ENCODE measurements at regions not wholly inside any gene's neighbourhood (a gene's known extent, or its start where the extent isn't known, plus 50 kb on each side); places are given as distances from the start of the nearest gene placed in this dataset.
"Not testable (repeated sequence)": the region's sequence is repeated elsewhere in the genome, so short reads cannot be mapped to it uniquely, and the experiment has no call there.

DNA sequence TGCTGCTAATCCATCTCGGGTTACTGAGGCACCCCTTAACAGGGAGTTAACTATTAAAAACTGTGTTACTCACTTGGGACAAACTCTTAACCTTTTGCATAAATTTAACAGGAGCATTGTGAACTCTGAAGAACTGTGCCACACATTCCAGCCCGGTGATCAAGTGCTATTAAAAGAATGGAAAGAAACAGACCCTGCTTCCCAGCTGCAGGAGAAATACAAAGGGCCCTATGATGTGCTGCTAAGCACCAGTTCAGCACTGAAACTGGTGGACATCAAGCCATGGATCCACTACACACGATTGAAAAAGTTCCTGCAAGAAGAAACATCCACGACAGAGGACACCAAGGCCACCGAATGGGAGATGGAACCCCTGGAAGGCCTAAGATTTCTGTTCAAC is 114.7 kb upstream of the PLCL2 start:
- DNase-seq, result no peak

DNA sequence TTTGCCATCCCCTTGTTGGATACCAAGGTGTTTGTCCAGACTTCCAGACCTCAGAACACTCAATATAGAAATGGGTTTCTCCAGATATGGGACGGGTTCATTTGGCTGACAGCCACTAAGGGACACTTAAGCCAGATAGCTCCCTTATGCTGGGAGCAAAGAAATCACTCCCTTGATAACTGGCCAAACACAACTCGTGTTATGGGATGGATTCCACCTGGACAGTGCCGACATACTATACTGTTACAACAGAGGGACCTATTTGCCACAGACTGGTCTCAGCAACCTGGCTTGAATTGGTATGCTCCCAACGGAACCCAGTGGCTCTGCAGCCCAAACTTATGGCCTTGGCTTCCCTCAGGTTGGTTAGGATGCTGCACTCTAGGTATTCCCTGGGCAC is 114.0 kb upstream of the PLCL2 start:
- no peak for DNase-seq

DNA sequence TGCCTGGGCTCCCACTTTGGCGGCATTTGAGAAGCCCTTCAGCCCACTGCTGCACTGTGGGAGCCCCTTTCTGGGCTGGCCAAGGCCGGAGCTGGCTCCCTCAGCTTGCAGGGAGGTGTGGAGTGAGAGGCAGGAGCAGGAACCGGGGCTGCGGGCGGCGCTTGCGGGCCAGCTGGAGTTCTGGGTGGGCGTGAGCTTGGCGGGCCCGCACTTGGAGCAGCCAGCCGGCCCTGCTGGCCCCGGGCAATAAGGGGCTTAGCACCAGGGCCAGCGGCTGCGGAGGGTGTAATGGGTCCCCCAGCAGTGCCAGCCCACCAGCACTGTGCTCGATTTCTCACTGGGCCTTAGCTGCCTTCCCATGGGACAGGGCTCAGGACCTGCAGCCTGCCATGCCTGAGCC is 111.2 kb upstream of the PLCL2 start:
- not testable (repeated sequence) for DNase-seq

DNA sequence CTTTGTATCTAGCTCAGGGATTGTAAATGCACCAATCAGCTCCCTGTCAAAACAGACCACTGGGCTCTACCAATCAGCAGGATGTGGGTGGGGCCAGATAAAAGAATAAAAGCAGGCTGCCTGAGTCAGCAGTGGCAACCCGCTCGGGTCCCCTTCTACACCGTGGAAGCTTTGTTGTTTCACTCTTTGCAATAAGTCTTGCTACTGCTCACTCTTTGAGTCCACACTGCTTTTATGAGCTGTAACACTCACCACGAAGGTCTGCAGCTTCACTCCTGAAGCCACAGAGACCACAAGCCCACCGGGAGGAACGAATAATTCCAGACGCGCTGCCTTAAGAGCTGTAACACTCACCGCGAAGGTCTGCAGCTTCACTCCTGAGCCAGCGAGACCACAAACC is 110.2 kb upstream of the PLCL2 start:
- not testable (repeated sequence) for DNase-seq

DNA sequence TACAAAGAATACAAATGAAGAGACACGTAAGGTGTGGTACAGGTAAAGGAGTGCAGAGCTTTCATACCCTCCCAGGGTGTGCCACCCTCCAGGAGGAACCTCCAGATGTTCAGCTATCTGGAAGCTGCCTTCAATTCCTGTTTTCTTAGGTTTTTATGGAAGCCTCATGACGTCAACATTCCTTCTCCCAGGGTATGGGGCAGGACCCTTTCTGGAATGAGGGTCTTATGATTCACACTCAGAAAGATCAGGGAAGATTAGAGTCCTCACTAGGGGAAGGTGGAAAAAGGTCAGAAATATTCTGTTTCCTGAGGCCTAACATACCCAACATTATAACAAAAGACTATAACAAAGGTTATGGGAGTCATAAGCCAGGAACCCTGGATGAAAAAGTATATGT is 99.8 kb upstream of the PLCL2 start:
- no peak for DNase-seq

DNA sequence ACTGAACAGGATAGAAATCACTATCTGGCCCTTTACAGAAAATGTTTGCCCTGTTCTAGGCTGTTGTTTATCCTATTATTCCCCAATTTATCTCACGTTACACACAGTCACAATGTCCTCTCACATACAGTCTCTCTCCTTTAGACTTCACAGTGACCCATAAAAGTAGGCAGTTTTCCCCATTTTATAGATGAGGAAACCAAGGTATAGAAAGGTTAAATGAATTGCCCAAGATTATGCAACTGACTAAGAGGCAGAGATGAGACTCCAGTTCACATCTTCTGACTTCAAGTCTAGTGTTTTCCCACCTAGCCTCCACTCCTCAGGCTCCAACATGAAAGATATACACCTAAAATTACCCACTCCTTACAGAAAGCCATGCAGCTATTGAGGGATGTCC is 99.3 kb upstream of the PLCL2 start:
- DNase-seq, result no peak

DNA sequence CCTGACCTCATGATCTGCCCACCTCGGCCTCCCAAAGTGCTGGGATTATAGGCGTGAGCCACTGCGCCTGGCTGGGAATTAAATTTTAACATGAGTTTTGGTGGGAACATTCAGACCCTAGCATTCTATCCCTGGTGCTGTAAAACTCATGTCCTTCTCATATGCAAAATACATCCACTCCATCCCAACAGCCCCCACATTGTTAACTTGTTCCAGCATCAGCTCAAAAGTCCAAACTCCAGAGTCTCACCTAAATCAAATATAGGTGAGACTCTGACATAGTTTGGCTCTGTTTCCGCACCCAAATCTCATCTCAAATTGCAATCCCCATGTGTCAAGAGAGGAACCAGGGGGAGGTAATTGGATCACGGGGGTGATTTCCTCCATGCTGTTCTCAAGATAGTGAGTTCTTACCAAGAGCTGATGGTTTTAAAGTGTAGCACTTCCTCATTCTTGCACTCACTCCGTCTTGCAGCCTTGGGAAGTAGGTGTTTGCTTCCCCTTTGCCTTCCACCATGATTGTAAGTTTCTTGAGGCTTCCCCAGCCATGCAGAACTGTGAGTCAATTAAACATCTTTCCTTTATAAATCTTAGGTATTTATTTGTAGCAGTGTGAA is 96.2 kb upstream of the PLCL2 start:
- no peak for DNase-seq

DNA sequence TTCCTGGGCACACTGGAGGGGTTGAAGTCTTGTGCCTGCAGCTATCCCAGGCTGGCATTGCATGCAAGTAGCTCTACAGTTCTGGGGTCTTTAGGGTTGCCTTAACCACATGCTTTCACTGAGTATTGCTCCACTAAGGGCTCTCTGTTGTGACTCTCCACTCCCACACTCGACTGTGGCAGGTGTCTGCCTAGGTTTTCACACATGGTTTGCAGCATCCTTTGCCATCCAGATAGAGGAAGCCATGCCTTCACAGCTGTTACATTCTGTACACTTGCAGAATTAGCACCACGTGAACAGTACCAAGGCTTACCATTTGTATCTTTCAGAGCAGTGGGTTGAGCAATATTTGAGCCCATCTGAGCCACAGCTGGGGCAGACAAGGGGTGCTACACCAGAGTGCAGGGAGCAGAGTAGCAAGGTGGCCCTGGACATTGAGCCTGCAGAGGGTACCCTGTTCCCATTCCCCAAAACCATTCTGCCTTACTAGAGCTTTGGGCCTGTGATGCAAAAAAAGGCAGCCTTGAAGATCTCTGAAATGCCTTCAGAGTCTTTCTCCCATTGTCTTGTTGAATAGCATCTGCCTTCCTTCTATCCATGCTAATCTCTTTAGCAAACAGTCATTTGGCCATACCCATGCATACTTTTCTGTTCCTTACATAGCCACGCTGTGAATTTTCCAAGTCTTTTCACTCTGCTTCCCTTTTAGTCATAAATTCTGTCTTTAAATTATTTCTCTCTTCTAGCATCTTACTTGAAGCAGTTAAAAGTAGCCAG is 95.2 kb upstream of the PLCL2 start:
- no peak for DNase-seq

DNA sequence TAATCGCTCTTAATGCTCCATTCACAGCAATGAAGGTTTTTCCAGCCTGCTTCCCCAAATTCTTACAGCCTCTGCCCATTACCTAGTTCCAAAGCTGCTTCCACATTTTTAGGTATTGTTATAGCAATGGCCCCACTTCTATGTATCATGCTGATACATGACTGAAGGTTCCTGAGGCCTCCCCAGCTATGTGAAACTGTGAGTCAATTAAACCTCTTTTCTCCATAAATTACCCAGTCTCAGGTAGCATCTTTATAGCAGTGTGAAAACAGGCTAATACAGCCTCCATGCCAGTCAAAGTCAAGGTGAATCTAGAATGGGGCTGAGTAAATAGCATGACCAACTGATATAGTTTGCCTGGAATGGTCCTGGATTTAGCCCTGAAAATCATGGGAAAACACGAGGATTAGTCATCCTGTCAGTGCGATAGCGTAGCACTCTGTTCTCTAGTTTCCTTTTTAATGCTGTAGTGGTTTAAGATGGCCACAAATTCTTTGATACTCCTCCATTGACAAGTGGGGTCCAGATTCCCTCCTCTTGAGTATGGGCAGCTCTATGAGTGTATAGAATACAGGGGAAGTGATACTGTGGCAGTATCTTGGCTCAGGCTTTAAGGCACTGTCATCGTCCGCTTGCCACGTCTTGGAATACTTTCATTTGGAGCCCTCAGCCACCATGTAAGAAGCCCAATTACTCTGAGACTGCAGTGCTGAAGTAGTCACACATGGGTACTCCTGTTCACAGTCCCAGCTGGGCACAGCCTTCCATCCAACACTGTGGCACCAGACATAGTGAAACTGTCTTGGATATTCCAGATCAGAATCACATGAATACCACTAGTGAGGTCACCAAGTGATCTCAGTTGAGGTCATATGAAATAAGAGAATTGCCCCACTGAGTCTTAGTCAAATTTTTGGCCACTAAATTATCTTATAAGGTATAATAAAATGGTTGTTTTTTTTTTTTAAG is 94.0 kb upstream of the PLCL2 start:
- DNase-seq, result no peak

DNA sequence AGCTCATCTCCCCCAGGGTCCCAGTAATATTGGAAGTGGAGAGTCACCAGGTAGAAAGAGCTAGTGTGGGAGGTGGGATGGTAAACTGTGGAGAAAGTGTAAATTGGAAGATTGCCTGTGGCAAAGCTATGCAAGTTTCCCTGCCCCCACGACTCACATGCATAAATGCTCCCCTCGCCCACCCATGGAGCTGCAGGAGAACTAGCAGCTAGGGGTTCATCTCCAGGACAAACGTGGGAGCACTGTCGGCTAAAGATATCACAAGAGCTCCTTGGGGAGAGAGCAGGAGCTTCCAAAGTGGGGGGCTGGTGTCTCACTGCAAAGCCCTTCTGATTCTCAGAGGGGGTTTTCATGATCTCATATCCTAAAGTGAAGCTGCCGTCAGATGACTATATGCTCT is 91.4 kb upstream of the PLCL2 start:
- DNase-seq, result no peak

DNA sequence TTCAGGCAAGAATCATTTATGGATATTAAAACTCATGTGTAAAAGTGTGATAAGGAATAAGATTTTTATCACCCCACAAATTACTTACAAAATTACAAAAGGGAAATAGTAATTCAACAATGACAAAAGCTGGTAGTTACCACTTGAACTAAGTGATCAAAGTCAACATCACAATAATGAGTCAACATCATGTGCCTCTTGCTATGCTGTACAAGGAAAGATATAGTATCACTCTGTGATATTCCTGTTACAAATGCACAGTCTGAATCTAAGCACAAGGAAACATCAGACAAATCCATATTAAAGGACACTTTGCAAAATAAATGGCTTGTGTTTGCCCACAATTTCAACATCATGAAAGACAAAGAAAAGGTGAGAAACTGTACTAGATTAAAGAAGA is 90.5 kb upstream of the PLCL2 start:
- DNase-seq, result no peak

DNA sequence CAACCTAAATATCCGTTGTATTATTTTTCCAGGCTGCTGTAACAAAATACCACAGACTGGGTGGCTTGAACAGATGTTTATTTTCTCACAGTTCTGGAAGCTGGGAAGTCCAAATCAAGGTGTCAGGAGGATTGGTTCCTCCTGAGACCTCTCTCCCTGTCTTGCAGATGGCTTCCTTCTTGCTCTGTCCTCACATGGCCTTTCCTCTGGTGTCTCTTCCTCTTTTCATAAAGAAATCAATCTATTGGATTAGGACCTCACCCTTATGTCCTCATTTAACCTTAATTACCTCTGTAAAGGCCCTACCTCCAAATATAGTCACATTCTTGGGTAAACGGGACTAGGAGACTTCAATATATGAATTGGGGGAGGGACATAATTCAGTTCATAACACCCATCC is 89.2 kb upstream of the PLCL2 start:
- DNase-seq, result no peak

DNA sequence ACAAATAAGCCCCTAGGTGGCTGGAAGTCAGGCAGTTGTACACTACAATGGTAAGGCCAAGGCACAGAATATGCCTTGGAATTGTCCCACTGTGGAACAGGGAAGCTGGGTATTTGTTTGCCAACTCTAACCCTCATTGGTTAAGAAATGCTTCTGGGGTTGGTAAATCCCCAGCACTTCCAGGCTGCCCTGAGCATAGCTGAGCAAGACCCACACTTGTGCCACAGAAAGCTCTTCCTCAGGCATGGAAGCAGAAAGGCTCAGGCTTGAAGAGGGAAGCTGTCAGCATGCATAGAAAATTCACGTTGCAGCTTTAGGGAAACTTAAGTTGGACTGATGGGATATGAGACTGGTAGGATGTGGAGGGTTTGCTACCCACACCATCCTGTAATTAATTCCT is 86.9 kb upstream of the PLCL2 start:
- DNase-seq, result no peak

DNA sequence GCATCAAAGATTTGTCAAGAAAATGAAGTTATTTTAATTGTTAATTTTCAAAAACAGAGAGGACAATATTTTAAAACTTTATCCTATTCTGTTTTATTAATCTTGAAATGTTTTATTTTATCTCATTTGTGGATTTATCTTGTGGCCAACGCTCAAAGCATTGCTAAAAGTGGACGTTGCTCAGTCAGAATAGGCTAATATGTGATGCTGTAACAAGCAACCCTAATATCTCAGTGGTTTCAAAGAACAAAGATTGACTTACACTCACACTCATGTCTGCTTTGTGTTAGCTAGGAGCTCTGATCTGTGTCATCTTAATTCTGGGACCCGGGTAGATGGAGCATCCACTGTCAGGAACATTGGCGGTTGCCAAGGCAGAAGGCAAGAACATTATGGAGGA is 86.0 kb upstream of the PLCL2 start:
- no peak for DNase-seq

DNA sequence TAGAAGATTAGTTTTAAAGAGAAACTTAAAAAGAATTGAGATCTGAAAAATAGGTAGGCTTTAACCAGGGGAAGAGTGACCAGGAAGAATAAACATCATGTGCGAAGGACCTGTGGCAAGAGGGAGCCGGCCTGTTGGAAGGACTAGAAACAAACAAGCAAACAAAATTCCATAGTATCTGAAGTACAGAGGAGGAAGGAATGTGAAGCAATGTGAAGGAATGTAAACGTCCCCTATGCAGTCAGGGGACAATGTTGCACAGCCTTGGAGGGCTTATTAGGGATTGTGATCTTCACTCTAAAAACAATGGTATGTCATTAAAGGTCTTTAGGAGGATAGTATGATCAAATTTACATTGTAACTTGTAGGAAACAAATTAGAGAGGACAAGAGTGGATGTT is 84.4 kb upstream of the PLCL2 start:
- DNase-seq, result no peak

DNA sequence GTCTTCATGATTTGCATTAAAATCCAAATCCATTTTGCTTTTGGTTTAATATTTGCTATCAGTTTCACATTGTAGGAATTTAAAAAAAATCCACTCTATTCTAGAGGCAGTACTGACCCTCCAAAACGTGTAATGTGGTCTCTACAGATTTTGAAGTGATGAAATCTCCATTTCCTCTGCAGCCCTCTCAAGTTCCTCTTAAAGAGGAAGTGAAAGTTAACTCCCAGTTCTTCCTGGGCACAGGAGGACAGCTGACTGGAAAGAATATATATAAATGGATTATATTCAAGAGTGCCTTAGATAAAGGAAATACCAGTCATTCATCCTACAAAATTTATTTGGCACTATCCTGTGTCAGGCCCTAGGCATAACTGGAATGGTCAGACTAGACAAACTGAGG is 83.5 kb upstream of the PLCL2 start:
- no peak for DNase-seq

DNA sequence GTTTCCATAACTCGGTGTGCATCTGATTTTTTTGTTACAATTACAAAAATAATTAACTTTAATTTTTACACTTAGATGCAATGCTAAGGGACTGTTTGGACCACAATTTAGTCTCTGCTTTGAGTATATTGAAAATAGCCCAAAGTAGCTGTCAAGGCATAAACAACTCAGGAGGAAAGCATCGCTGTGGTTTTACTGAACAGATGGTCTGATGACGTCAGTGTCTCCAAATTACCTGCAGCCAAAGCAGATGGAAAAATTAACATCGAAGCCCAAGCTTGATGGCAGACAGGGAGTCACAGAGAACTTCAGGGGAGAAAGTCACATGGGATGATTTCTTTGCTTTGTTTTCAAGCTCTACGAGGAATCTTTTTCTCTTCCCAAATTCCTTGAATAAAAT is 83.1 kb upstream of the PLCL2 start:
- no peak for DNase-seq

DNA sequence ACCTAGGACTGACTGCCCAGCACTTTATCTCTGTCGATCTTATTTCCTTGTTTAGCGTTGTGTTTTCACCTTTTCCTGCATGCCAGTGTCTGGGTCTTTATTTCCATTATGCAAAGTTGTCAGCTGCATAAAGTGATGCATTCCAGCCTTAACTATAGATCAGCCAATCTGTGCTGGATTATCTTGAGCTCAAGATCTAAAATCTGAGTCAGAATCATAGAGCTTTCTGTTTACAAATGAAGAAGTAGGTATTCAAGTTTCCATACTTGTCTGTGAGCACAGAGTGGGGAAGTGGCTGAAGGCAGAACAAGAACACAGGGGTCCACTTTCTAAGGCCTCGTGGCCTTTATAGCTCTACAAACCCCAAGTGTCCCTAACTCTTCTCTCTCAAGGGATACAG is 82.4 kb upstream of the PLCL2 start:
- no peak for DNase-seq

DNA sequence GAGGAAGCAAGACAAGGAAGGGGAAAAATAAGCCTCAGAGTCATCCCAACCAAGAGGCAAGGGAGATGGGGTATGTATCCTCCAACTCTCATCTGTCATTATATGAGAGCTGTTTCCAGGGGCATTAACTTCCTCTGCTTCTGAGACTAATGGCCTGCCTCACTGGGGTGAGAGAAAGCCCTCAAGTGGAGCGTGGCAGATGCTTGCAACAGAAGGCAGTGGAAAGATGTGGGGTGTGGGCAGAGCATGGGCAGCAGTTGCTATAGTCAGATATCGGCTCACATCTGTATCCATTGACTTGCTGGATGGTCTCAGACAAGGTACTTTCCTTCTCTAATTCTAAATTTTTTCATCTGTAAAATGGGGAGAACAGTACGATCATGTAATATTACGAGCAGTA is 81.7 kb upstream of the PLCL2 start:
- DNase-seq, result no peak

DNA sequence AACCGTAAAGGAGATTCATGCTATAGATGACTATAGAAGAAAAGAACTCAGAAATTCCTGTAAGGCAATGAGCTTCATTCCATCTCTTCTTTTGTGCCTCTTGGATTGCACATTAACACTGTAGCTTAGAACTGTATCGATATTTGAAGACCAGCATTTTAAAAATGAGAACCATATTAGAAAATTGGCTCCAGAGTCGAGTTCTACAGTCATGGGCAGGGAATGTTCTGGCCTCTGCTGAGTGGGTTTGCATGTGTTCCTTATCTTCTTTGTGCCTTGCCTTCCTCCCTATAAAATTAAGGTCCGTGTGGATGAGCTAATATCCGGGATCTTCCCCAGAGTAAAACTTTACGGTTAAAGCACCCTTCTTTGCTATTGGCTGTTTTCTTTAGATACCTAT is 77.4 kb upstream of the PLCL2 start:
- no peak for DNase-seq

DNA sequence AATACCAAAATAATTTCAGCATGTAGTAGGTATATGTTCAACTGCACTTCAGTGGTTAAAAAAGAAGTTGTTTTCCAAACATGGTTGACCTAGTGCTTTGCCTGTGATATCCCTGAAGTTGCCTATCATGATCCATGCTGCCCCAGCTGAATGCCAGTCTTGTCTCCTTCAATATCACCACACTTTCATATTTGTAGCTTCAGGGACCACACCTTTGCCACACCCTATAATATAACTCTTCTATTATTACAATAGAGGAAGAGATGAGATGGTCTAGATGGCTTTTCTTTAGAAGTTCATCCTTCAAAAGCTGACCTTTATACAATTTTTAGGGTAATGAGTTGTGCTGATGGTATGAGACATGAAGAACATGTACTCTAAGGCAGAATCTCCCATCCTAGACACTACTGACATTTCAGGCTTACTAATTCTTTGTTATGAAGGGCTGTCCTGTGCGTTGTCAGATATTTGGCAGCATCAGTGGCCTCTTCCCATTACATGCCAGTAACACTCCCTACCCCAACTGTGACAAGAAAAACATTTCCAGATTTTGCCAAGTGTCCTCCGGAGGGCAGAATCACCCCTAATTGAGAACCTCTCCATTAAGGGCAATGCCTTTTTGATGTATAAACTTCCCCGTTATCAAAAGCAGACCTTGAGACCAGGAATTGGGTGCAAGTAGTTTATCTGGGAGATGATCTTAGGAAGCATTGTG is 76.2 kb upstream of the PLCL2 start:
- no peak for DNase-seq

DNA sequence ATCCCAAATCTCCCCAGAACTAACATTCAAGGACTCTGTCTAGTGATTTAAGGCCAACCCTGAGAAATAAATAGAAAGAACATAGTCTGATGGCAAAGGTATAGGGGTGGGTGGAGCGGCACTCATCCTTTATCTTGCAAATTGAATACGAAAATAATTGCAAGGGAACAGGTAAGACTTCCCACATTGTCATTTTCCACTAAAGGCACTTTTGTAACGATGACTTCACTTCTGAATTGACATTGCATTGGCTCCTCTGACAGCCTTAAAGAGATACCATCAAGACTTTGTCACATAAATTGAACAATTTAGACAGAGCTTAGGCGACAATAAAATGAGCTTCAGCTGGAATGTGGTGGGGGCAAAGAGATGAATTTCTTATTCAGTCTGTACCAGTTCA is 75.3 kb upstream of the PLCL2 start:
- DNase-seq, result no peak

DNA sequence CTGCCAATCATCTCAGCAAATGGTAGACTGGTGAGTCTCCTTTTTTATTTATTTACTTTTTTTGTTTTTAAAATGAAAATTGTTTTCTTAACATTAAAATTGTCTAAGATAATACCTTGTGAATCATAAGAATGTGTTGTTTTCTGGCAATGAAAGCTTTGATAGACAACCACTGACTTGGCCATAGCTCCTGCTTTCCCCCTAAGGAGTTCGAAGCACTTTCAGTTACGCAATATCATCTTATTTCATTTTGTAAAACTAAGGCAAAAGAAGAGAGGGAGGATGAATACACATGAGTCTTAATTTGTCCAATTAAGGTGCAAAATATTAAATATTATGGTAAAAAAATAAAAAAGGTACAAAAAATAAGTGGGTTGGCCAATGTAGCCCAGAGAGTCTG is 74.8 kb upstream of the PLCL2 start:
- no peak for DNase-seq

Data from T1000 (cell line).